ENCODE measurements at regions not wholly inside any gene's neighbourhood (a gene's known extent, or its start where the extent isn't known, plus 50 kb on each side); places are given as distances from the start of the nearest gene placed in this dataset.

DNA sequence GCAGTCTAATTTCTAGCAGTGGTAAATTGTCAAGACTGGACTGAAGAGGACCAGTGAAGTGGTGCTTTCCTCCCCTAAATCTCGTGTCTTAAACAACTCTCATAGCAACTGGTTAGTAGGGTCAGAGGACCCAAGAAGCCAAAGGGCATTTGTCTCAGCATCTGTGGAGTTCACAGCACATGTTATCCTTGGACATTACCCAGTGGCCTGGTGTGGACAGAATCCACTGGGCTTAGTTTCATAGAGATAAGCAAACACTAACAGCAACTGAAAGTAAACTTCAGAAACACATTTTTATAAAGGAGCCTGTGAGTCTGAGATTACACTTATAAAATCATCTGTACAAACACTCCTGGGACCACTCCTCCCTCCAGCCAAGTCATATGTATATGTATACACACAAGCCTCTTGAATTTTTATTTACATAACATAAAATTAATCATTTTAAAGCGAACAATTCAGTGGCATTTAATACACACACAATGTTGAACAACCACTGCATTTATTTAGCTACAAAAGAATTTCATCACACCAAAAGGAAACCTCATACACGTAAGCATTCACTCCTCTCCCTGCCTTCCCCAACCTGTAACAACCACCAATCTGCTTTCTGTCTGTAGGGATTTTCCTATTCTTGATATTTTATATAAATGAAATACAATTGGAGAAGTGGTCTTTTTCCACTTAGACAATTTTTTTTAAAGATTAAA, 457.8 kb downstream of the RASEF start:
- Histone ChIP-seq H3K27me3 (replicated peaks; ENCODE audit: insufficient read depth, low read depth, low read length, poor library complexity) (peaks cover 6% of the 10 kb centered on the region), H3K27ac (ENCODE audit: low read depth, low read length, poor library complexity, severe bottlenecking) (no peak overlapping the region), H3K36me3 (ENCODE audit: insufficient read depth, low read length, poor library complexity, severe bottlenecking) (no peaks in the 10 kb centered on the region), H3K4me3 (ENCODE audit: low read depth, low read length, poor library complexity, severe bottlenecking) (no peak overlapping the region), H3K9me3 (ENCODE audit: low read depth, low read length, poor library complexity, severe bottlenecking) (no peaks in the 10 kb centered on the region), H3K4me1 (ENCODE audit: insufficient read depth, low read length, poor library complexity, severe bottlenecking) (no peaks in the 10 kb centered on the region)
- intact Hi-C loops (cut with micrococcal nuclease; ENCODE audit: unreplicated experiment) = no loop called here
- DNase-seq (ENCODE audit: low spot score) = no peak
- BruUV-seq (replicated peaks) = no TSS peak
- TF ChIP-seq, protein P1, sequence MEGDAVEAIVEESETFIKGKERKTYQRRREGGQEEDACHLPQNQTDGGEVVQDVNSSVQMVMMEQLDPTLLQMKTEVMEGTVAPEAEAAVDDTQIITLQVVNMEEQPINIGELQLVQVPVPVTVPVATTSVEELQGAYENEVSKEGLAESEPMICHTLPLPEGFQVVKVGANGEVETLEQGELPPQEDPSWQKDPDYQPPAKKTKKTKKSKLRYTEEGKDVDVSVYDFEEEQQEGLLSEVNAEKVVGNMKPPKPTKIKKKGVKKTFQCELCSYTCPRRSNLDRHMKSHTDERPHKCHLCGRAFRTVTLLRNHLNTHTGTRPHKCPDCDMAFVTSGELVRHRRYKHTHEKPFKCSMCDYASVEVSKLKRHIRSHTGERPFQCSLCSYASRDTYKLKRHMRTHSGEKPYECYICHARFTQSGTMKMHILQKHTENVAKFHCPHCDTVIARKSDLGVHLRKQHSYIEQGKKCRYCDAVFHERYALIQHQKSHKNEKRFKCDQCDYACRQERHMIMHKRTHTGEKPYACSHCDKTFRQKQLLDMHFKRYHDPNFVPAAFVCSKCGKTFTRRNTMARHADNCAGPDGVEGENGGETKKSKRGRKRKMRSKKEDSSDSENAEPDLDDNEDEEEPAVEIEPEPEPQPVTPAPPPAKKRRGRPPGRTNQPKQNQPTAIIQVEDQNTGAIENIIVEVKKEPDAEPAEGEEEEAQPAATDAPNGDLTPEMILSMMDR (conservative IDR thresholded peaks at IDR 0.05; ENCODE audit: low read depth, low read length) = no peak
- TF ChIP-seq EZH2 (IDR thresholded peaks at IDR 0.05; ENCODE audit: borderline replicate concordance, low read depth, low read length, poor library complexity, severe bottlenecking) = no peak
- POLR2A ChIA-PET (ENCODE audit: low non-redundant PET) = no interaction called here
- CTCF ChIA-PET = no interaction called here

DNA sequence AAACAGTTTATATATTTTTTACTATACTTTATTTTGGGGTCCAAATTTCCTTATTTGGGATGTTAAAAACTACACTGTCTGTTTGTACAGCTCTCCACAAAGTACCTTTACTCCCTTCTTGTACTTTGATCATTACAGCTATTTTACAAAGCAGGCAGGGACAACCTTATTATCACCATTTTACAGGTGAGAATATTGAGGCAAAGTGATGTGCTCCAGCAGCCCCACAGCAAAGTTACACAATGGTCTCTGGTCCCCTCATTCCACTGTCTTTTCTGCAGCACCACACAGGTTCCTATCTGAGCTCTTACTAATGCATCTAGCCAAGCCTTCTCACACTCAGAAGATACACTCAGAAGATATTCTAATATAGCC, 457.3 kb downstream of the RASEF start:
- intact Hi-C loops (cut with micrococcal nuclease; ENCODE audit: unreplicated experiment) = no loop called here
- CTCF ChIA-PET = no interaction called here

DNA sequence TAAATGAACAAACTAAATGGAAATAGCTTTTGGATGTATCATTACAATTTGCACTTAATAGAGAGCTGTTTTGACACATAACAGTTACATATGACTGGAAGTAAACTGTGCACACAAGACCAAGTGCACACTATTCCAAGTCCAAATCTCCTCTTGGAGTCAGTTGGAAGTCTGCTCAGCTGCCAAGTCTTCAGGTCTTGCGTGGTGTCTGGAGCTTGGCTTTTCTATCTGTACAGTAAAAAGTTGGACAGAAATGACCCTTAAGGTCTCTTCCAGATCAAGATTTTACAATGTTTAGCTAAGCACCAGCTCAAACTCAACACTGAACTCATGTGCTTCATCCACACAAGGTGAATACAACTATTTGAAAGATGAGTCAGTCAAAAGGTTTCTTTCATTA, 456.9 kb downstream of the RASEF start:
- DNase-seq (ENCODE audit: low spot score) = no peak
- Histone ChIP-seq H3K27ac (ENCODE audit: low read depth, low read length, poor library complexity, severe bottlenecking) (no peak overlapping the region), H3K9me3 (ENCODE audit: low read depth, low read length, poor library complexity, severe bottlenecking) (no peaks in the 10 kb centered on the region), H3K4me1 (ENCODE audit: insufficient read depth, low read length, poor library complexity, severe bottlenecking) (no peaks in the 10 kb centered on the region), H3K36me3 (ENCODE audit: insufficient read depth, low read length, poor library complexity, severe bottlenecking) (no peaks in the 10 kb centered on the region), H3K27me3 (replicated peaks; ENCODE audit: insufficient read depth, low read depth, low read length, poor library complexity) (peaks cover 10% of the 10 kb centered on the region), H3K4me3 (ENCODE audit: low read depth, low read length, poor library complexity, severe bottlenecking) (no peak overlapping the region)
- ChIA-PET POLR2A (ENCODE audit: low non-redundant PET) (no interaction called here), CTCF (no interaction called here)
- intact Hi-C loops (cut with micrococcal nuclease; ENCODE audit: unreplicated experiment) = no loop called here
- TF ChIP-seq, protein P1 (conservative IDR thresholded peaks at IDR 0.05; ENCODE audit: low read depth, low read length) = no peak
- no peak for TF ChIP-seq EZH2 (IDR thresholded peaks at IDR 0.05; ENCODE audit: borderline replicate concordance, low read depth, low read length, poor library complexity, severe bottlenecking)
- no TSS peak for BruUV-seq (replicated peaks)

More for the DNA sequence above, 457.3 kb downstream of the RASEF start:
- Histone ChIP-seq H3K9me3 (ENCODE audit: low read depth, low read length, poor library complexity, severe bottlenecking) (no peaks in the 10 kb centered on the region), H3K27ac (ENCODE audit: low read depth, low read length, poor library complexity, severe bottlenecking) (no peak overlapping the region), H3K4me1 (ENCODE audit: insufficient read depth, low read length, poor library complexity, severe bottlenecking) (no peaks in the 10 kb centered on the region), H3K4me3 (ENCODE audit: low read depth, low read length, poor library complexity, severe bottlenecking) (no peak overlapping the region), H3K36me3 (ENCODE audit: insufficient read depth, low read length, poor library complexity, severe bottlenecking) (no peaks in the 10 kb centered on the region), H3K27me3 (replicated peaks; ENCODE audit: insufficient read depth, low read depth, low read length, poor library complexity) (peaks cover 9% of the 10 kb centered on the region)
- no TSS peak for BruUV-seq (replicated peaks)
- POLR2A ChIA-PET (ENCODE audit: low non-redundant PET) = no interaction called here
- no peak for DNase-seq (ENCODE audit: low spot score)
- TF ChIP-seq, protein P1 (conservative IDR thresholded peaks at IDR 0.05; ENCODE audit: low read depth, low read length) = no peak
- no peak for TF ChIP-seq EZH2 (IDR thresholded peaks at IDR 0.05; ENCODE audit: borderline replicate concordance, low read depth, low read length, poor library complexity, severe bottlenecking)

Data from A673 (cell line).